ENCODE measurements at regions not wholly inside any gene's neighbourhood (a gene's known extent, or its start where the extent isn't known, plus 50 kb on each side); places are given as distances from the start of the nearest gene placed in this dataset.

DNA sequence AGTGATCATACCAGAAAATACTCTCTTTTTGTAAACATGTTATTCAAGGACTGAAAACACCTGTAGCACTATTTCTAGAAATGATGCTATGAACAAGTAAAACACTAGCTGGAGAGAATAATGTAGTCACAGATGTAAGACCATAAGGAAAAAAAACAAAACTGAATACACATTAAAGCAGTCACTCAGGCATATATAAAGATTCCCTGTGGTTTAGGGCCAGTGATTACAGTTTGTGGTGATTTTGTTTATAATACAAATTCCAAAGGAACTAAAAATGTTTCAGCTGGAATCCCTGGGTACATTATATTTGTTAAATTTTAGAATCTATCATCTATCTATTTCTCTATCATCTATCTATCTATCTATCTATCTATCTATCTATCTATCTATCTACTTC, 777.8 kb upstream of the FRG1 start:
- CTCF ChIA-PET = interaction anchor here (1.2 kb wide), 1 partner anchor 39 kb away, joined by 3 read pairs; no protein-coding TSS in a partner anchor
- DNase-seq (ENCODE audit: low read depth, low spot score) = no peak
- POLR2A ChIA-PET = no interaction called here
- TF ChIP-seq CTCF (IDR thresholded peaks at IDR 0.05; ENCODE audit: insufficient read depth, low read length, missing control alignments) = no peak
- no peak overlapping the region for H3K4me3 ChIP-seq (ENCODE audit: low read depth, low read length)

GRCh38 chr4:189176002-189176401, 764.7 kb upstream of the FRG1 start:
- TF ChIP-seq CTCF (IDR thresholded peaks at IDR 0.05; ENCODE audit: insufficient read depth, low read length, missing control alignments) = no peak
- no peak for DNase-seq (ENCODE audit: low read depth, low spot score)
- POLR2A ChIA-PET = no interaction called here
- CTCF ChIA-PET = no interaction called here
- H3K4me3 ChIP-seq (ENCODE audit: low read depth, low read length) = no peak overlapping the region

DNA sequence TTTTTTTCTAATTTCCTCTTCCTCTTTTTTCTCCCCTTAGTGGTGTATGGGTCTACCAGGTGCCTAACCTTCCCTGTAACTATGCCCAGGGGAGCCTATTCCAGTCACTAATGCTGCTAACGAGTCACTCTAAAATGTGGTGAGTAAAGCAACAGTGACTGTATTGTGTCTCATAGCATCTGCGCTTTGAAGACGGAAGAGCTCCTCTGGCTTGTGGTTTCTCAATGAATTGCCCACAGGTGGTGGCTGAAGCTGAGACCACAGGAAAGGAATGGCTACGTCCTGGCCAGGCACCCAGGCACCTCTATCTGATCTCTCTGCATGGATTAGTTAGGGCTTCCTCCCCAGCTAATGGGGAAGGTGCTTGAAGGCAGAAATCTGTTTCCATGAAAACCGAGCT, 763.5 kb upstream of the FRG1 start:
- CTCF ChIA-PET = no interaction called here
- no peak for DNase-seq (ENCODE audit: low read depth, low spot score)
- POLR2A ChIA-PET = no interaction called here
- TF ChIP-seq CTCF (IDR thresholded peaks at IDR 0.05; ENCODE audit: insufficient read depth, low read length, missing control alignments) = no peak
- no peak overlapping the region for H3K4me3 ChIP-seq (ENCODE audit: low read depth, low read length)

DNA sequence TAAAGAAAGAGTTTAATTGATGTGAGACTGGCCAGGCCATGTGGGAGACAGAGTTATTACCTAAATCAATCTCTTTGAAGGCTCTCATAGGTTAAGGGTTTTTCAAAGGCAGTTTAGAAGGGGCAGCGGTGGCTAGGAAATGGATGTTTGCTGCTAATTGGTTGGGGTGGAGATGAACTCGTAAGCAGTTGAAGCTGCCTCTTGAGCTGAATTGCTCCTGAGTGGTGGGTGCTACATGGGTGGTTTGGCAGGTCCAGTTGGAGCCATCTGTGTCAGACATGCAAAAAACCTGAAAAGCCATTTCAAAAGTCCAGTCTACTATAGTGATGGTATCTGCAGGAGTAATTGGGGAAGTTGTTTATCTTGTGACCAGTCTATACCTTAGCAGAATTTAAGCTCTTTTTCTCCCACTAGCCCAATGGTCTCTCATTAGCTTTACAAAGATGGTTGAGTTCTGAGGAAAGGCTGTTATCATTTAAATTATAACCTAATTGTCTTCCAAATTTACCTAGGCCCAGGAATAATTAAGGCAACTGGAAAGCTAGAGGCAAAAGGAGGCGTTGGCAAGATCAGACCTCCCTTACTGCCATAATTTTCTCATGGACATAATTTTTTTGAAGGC, 762.4 kb upstream of the FRG1 start:
- DNase-seq (ENCODE audit: low read depth, low spot score) = no peak
- ChIA-PET CTCF (no interaction called here), POLR2A (no interaction called here)
- H3K4me3 ChIP-seq (ENCODE audit: low read depth, low read length) = no peak overlapping the region
- no peak for TF ChIP-seq CTCF (IDR thresholded peaks at IDR 0.05; ENCODE audit: insufficient read depth, low read length, missing control alignments)

DNA sequence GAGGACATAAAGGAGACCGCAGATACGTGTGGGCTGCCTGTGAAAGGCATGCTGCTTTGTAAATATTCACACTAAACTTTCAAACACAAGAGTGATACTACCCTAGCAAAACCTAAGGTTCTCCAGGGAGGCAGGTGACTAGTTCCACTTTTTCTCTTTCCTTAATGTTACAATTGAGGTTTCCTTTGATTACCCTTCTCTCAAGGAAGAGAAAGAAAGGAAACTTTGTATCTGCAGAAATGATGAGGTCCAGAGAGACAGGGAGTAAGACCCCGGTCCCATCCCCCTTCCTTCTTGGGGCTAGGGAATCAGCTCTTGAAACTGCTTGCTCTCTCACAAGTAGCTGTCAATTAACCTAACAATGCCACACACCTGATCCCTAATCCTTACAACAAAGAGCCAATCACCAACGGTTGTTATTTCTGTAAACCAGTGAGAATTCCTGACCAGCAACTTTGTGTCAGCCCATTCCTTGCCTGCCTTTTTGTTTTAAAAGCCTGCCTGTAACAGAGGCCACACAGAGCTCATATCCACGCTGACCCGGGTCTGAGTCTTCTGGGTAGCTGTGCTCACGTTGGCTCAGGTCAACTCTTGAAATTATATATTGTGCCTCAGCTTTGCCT, 754.8 kb upstream of the FRG1 start:
- CTCF ChIA-PET = no interaction called here
- DNase-seq (ENCODE audit: low read depth, low spot score) = no peak
- POLR2A ChIA-PET = no interaction called here
- TF ChIP-seq CTCF (IDR thresholded peaks at IDR 0.05; ENCODE audit: insufficient read depth, low read length, missing control alignments) = no peak
- no peak overlapping the region for H3K4me3 ChIP-seq (ENCODE audit: low read depth, low read length)

GRCh38 chr4:189187531-189188052, 753.1 kb upstream of the FRG1 start:
- H3K4me3 ChIP-seq (ENCODE audit: low read depth, low read length) = no peak overlapping the region
- ChIA-PET POLR2A (no interaction called here), CTCF (interaction anchor here (1.0 kb wide), 1 partner anchor 14 kb away, joined by 6 read pairs; no protein-coding TSS in a partner anchor)
- no peak for DNase-seq (ENCODE audit: low read depth, low spot score)
- TF ChIP-seq CTCF (IDR thresholded peaks at IDR 0.05; ENCODE audit: insufficient read depth, low read length, missing control alignments) = no peak
